ENCODE measurements at regions not wholly inside any gene's neighbourhood (a gene's known extent, or its start where the extent isn't known, plus 50 kb on each side); places are given as distances from the start of the nearest gene placed in this dataset.

DNA sequence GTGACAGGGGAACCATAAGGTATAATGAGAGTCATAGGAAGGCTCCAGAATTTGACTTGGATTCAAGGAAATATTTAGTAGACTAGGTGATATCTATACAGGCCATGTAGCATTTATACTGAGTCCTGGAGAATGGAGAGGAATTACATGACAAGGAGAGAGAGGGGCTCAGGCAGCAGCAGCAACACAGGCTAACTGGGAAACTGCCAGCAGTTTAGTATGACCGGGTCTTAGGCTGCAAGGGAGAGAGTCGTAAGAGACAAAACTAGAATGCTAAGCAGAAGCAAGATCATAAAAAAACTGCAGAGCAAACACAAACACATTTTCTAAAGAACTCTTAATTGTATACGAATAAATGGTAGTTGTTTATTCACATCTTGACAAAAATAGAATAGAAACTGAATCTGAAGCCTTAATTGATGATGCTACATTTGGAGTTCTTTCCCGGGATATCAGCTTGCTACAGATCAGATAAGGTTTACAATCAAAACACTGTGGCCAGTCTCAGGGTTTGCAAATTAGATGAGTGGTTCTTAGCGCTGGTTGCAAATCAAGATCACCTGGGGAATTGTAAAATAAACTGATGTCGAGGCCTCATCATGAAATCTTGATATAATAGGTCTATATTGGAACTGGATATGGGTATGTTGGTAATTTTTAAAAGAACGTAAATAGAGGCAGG lies 480.0 kb upstream of the C9orf72 start:
- Histone ChIP-seq H3K9me1 (ENCODE audit: control insufficient read depth, insufficient read depth, low read length) (no peaks in the 10 kb centered on the region), H3K4me3 (no peak overlapping the region), H3K79me2 (ENCODE audit: control insufficient read depth, insufficient read depth, low read length) (no peaks in the 10 kb centered on the region), H4K20me1 (replicated peaks; ENCODE audit: control insufficient read depth, insufficient read depth, low read length) (no peaks in the 10 kb centered on the region), H3K27me3 (ENCODE audit: control insufficient read depth in 2 of 2, insufficient read depth in 2 of 2, low read length in 2 of 2) (no peaks in the 10 kb centered on the region), H3K27ac (ENCODE audit: extremely low read depth, low read depth, low read length) (no peak overlapping the region), H3K4me1 (replicated peaks in 1 of 2; ENCODE audit: control insufficient read depth in 2 of 2, insufficient read depth in 2 of 2, low read length in 2 of 2) (no peaks in the 10 kb centered on the region), H3K36me3 (ENCODE audit: control insufficient read depth, insufficient read depth, low read length) (no peaks in the 10 kb centered on the region), H3K4me2 (ENCODE audit: insufficient read depth, low read length) (no peak overlapping the region), H3K9me3 (replicated peaks; ENCODE audit: control insufficient read depth, insufficient read depth, low read depth, low read length) (no peaks in the 10 kb centered on the region), H3K9ac (ENCODE audit: insufficient read depth in 1 of 2, low read depth in 2 of 2, low read length in 2 of 2) (no peak overlapping the region), H2AFZ (ENCODE audit: low read depth, low read length) (no peak overlapping the region)
- 0% methylated on average over 4 of the region's 7 CpGs for WGBS (ENCODE audit: insufficient coverage, low coverage, missing lambda C conversion rate)
- POLR2A ChIA-PET: no interaction called here
- CTCF ChIA-PET (ENCODE audit: low intra/inter-chr PET ratio): no interaction called here
- in situ Hi-C loops (cut with MboI): no loop called here
- DNase-seq (ENCODE audit: extremely low read depth in 1 of 4, low spot score in 3 of 4): no peak
- FAIRE-seq: no peak
- no peak for ATAC-seq
- intact Hi-C loops (cut with micrococcal nuclease): no loop called here
- no TSS peak for BruUV-seq (replicated peaks)
- no peak for TF ChIP-seq ZNF146 (CRISPR knock-in tag; IDR thresholded peaks at IDR 0.05; ENCODE audit: unreplicated experiment)
- TF ChIP-seq, protein P1, sequence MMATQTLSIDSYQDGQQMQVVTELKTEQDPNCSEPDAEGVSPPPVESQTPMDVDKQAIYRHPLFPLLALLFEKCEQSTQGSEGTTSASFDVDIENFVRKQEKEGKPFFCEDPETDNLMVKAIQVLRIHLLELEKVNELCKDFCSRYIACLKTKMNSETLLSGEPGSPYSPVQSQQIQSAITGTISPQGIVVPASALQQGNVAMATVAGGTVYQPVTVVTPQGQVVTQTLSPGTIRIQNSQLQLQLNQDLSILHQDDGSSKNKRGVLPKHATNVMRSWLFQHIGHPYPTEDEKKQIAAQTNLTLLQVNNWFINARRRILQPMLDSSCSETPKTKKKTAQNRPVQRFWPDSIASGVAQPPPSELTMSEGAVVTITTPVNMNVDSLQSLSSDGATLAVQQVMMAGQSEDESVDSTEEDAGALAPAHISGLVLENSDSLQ (IDR thresholded peaks at IDR 0.05): no peak
- TF ChIP-seq, protein P2, sequence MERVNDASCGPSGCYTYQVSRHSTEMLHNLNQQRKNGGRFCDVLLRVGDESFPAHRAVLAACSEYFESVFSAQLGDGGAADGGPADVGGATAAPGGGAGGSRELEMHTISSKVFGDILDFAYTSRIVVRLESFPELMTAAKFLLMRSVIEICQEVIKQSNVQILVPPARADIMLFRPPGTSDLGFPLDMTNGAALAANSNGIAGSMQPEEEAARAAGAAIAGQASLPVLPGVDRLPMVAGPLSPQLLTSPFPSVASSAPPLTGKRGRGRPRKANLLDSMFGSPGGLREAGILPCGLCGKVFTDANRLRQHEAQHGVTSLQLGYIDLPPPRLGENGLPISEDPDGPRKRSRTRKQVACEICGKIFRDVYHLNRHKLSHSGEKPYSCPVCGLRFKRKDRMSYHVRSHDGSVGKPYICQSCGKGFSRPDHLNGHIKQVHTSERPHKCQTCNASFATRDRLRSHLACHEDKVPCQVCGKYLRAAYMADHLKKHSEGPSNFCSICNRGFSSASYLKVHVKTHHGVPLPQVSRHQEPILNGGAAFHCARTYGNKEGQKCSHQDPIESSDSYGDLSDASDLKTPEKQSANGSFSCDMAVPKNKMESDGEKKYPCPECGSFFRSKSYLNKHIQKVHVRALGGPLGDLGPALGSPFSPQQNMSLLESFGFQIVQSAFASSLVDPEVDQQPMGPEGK (CRISPR knock-in tag; IDR thresholded peaks at IDR 0.05; ENCODE audit: borderline replicate concordance): no peak
- no peak for TF ChIP-seq PRPF4 (IDR thresholded peaks at IDR 0.05; ENCODE audit: insufficient read depth, low read depth, low read length, poor library complexity, severe bottlenecking)
- TF ChIP-seq DIDO1 (tag; IDR thresholded peaks at IDR 0.05; ENCODE audit: low read depth): no peak
- TF ChIP-seq CHCHD3 (CRISPR knock-in tag; IDR thresholded peaks at IDR 0.05): no peak
- no peak for TF ChIP-seq ZC3H11A (IDR thresholded peaks at IDR 0.05; ENCODE audit: low read depth, low read length)
- TF ChIP-seq, protein P3, sequence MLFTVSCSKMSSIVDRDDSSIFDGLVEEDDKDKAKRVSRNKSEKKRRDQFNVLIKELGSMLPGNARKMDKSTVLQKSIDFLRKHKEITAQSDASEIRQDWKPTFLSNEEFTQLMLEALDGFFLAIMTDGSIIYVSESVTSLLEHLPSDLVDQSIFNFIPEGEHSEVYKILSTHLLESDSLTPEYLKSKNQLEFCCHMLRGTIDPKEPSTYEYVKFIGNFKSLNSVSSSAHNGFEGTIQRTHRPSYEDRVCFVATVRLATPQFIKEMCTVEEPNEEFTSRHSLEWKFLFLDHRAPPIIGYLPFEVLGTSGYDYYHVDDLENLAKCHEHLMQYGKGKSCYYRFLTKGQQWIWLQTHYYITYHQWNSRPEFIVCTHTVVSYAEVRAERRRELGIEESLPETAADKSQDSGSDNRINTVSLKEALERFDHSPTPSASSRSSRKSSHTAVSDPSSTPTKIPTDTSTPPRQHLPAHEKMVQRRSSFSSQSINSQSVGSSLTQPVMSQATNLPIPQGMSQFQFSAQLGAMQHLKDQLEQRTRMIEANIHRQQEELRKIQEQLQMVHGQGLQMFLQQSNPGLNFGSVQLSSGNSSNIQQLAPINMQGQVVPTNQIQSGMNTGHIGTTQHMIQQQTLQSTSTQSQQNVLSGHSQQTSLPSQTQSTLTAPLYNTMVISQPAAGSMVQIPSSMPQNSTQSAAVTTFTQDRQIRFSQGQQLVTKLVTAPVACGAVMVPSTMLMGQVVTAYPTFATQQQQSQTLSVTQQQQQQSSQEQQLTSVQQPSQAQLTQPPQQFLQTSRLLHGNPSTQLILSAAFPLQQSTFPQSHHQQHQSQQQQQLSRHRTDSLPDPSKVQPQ (CRISPR knock-in tag; IDR thresholded peaks at IDR 0.05; ENCODE audit: borderline replicate concordance): no peak
- TF ChIP-seq, protein P4, sequence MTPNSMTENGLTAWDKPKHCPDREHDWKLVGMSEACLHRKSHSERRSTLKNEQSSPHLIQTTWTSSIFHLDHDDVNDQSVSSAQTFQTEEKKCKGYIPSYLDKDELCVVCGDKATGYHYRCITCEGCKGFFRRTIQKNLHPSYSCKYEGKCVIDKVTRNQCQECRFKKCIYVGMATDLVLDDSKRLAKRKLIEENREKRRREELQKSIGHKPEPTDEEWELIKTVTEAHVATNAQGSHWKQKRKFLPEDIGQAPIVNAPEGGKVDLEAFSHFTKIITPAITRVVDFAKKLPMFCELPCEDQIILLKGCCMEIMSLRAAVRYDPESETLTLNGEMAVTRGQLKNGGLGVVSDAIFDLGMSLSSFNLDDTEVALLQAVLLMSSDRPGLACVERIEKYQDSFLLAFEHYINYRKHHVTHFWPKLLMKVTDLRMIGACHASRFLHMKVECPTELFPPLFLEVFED (CRISPR knock-in tag; conservative IDR thresholded peaks at IDR 0.05): no peak
- TF ChIP-seq ILF3 (IDR thresholded peaks at IDR 0.05; ENCODE audit: borderline replicate concordance): no peak
- TF ChIP-seq, protein P5, sequence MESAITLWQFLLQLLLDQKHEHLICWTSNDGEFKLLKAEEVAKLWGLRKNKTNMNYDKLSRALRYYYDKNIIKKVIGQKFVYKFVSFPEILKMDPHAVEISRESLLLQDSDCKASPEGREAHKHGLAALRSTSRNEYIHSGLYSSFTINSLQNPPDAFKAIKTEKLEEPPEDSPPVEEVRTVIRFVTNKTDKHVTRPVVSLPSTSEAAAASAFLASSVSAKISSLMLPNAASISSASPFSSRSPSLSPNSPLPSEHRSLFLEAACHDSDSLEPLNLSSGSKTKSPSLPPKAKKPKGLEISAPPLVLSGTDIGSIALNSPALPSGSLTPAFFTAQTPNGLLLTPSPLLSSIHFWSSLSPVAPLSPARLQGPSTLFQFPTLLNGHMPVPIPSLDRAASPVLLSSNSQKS (CRISPR knock-in tag; IDR thresholded peaks at IDR 0.05): no peak
- no peak for TF ChIP-seq ATF1 (CRISPR knock-in tag; IDR thresholded peaks at IDR 0.05)
- TF ChIP-seq ATF1 (tag; IDR thresholded peaks at IDR 0.05): no peak
- no peak for TF ChIP-seq MIER1 (IDR thresholded peaks at IDR 0.05; ENCODE audit: low read depth)
- TF ChIP-seq ZNF12 (CRISPR knock-in tag; IDR thresholded peaks at IDR 0.05): no peak

All from K562 (cell line).